ENCODE measurements at regions not wholly inside any gene's neighbourhood (a gene's known extent, or its start where the extent isn't known, plus 50 kb on each side); places are given as distances from the start of the nearest gene placed in this dataset.
"Not testable (repeated sequence)": the region's sequence is repeated elsewhere in the genome, so short reads cannot be mapped to it uniquely, and the experiment has no call there.

DNA sequence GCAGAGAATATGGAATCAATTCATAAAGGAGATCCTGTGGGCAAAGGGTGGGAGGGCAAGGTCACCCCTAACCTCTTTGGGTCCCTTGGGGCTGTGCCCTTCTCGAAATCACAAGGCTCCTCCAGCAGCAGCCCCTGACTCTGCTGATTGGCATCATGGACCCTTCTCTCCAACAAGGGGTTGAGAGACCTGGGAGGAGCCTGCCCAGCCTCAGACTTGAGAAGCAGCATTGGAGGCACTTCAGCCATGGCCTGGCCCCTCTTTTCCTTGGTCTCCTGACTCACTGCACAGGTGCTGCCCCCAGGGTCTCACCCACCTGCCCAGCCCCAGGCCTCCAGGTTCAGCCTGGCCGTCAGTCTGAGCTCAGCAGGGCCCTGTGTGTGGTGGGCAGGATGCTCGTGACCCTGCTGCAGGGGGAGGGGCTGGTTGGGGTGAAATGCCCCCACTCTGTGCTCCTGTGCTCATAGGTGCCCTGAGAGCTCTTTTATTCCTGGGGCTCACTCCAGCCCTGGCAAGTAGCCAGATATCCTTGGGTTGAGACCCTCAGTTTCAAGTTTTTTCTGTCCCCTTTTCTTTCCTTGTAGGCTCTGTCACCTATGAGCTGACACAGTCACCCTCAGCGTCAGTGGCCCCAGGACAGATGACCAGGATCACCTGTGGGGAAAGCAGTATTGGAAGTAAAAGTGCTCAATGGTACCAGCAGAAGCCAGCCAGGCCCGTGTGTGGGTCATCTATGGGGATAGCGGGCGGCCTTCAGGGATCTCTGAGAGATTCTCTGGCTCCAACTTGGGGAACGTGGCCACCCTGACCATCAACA lies 110.8 kb downstream of the GGTLC2 start:
- DNase-seq = peak in 1 of 10 donors; percentile 61
- intact Hi-C loops (cut with DNase I) = no loop called here

DNA sequence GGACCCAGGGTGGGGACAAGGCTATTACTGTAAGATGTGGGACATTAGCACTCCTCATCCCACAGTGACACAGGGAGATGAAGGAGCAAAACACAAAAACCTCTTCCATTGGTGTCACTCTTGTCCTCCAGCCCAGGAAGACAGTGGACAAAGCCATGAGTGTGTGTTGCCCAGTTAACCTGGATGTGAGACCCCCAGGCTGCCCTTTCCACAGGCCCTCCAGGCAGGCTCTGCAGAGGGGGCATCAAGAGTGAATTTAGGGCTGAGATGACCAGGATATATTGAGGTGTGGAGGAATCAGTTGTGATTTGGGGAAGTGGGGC lies 111.3 kb downstream of the GGTLC2 start:
- intact Hi-C loops (cut with DNase I) = no loop called here
- DNase-seq = peak in 1 of 10 donors; percentile 15

DNA sequence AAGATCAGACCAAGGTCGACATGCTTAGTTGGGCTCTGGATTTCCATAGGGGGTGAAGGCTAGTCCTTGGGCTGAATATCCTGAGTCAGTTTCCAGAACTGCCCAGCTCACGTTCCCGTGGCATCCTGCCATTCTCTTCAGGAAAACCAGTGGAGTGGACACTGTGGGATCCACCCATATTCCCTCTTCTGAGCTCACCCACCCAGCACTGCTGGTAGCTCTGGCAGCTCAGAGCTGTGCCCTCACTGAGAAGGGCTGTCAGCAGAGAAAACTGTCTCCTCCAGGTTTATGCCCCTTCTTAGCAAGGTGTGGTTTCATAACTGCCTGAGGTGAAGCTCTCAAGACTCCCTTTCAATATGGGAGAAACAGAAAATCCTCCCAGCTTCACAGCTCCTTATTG lies 111.7 kb downstream of the GGTLC2 start:
- intact Hi-C loops (cut with DNase I) = no loop called here
- peak in 1 of 10 donors; percentile 36 for DNase-seq

DNA sequence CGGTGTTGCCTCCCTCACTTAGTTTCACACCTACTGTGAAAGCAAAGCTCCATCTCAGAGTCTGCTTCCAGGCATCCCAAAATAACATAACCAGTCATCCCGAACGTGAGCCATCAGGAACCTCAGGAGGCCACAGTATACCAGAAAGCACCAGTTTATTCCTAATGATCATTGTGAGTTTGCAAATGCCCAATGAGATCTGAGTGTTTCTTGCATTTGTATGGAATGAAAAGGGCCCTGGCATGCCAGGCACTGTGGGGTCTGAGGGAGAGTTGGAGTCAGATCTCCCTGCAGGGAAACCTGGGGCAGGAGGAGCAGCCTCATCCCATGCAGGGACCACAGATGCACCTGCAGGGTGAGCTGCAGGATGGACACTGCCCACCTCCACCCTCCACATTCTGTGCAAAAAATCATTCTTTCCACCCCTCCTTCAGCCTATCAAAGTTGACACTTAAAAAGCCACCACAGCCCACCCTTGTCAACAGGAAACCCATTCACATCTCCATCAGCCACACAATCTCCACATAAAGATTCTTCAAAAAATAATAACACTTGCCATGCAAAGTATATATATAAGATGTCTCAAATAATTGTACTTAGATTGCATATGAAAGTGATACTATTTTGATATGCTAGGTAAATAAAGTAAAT lies 112.3 kb downstream of the GGTLC2 start:
- peak in 1 of 10 donors; percentile 65 for DNase-seq
- intact Hi-C loops (cut with DNase I) = not testable (repeated sequence)

DNA sequence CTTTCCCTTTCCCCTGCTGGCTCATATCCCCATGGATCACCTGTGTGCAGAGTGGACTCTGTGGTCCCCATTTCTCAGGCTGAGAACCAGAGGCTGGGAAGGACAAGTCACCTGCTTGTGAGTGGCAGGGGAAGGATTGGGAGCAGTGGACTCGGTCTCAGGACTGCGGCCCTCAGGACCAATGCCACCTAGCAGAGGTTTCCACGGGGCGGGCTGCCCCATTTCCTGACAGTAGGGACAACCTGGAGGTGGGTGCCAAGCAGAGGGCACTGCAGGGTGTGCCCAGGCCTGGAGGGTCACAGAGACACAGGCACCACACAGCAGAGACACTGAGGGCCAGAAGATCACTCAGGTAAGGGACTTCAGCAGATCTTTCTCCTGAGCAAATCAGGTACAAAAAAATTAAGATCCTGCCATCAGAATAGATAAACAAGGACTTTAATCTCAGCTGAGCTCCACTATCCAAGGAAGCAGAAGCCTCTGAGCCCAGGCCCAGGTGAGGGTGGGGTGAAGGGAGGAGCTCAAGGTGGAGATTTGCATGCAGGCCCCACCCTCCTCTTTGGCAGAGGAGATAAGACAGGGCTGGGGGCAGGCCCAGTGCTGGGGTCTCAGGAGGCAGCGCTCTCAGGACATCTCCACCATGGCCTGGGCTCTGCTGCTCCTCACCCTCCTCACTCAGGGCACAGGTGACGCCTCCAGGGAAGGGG lies 113.8 kb downstream of the GGTLC2 start:
- DNase-seq = peak in 1 of 10 donors; percentile 36
- intact Hi-C loops (cut with DNase I) = not testable (repeated sequence)

DNA sequence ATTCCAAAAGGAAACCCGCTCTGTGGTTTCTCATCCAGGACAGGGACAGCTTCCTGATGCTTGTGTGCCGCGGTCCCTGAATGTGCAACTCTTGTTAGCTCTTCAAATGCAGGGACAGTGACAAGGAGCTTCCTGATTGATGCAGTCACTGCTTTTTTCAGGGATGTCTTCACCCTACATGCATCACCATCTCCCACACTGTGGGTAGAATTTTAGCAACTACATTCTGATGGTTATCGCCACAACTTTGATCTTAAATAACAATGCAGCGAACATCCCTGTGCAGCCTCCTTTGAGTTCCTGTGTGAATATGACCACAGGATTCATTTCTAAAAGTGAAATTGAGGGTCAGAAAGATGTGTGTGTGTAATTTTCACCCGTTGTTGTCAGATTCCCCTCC lies 115.0 kb downstream of the GGTLC2 start:
- intact Hi-C loops (cut with DNase I) = no loop called here
- no peak for DNase-seq

DNA sequence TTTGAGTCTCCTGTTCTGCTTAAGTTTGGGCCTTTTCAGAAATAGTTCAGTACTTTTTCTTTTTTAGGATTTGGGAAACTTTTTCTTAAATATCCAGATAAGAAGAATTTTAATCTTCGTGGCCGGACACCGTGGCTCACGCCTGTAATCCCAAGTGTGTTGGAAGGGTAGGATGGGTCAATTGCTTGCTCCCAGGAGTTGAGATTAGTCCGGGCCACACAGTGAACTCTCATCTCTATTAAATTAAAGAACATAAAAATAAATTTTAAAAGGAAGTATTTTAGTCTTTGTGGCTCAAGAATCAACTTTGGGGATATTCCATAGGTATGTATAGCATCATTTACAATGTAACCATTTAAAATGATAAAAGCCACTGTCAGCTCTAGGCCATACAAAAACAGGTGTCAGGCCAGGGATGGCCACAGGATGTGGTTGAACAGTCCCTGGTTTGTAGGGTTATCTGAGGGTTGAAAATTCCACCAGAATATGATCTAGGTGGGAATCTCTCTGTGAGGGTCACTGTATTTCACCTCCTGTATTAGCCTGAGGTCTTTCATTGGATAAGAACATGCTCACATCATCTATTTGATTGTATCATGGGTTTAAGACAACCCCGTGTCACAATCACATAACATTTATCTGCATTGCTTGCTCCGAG lies 115.6 kb downstream of the GGTLC2 start:
- intact Hi-C loops (cut with DNase I) = no loop called here

DNA sequence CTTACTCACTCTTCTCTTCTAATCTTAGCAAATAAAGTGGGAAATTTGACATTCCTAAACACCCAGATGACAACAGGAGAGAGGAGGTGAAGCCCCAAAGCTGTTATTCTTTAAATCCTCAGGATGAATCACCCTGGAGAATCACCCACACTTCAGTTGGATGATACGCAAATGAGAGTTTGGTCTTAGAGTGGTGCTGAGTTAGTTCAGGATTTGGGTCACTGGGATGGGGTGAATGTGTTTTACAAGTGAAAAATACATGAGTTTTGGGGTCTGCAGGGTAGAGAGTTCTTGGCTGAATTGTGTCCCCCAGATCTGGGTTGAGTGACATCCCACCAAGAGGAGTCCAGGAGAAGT lies 117.2 kb downstream of the GGTLC2 start:
- intact Hi-C loops (cut with DNase I) = no loop called here
- DNase-seq = no peak

More for the DNA sequence above, 115.6 kb downstream of the GGTLC2 start:
- DNase-seq = no peak

DNA sequence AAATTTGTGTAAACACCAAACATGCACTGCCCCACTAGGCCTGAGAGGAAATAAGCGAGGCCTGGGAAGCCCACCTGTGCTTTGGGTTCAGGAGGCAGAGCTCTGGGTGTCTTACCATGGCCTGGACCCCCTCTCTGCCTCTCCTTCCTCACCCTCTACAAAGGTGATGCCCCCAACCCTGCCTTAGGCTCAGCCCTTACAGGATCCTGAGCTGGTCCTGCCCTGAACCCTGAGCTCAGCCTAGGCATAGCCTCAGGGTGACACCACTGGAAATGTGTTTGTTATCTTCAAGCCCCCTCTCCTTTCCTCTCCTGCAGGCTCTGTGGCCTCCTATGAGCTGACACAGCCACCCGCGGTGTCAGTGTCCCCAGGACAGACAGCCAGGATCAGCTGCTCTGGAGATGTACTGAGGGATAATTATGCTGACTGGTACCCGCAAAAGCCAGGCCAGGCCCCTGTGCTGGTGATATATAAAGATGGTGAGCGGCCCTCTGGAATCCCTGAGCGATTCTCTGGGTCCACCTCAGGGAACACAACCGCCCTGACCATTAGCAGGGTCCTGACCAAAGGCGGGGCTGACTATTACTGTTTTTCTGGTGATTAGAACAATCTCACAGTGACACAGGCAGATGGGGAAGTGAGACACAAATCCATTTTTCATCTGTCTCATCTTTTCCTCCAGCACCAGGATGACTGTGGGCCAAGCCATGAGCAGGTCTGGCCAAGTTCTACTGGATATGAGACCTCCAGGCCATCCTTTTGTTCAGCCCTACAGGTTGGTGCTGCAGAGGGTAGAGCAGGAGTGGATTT lies 117.8 kb downstream of the GGTLC2 start:
- DNase-seq = no peak
- intact Hi-C loops (cut with DNase I) = no loop called here

DNA sequence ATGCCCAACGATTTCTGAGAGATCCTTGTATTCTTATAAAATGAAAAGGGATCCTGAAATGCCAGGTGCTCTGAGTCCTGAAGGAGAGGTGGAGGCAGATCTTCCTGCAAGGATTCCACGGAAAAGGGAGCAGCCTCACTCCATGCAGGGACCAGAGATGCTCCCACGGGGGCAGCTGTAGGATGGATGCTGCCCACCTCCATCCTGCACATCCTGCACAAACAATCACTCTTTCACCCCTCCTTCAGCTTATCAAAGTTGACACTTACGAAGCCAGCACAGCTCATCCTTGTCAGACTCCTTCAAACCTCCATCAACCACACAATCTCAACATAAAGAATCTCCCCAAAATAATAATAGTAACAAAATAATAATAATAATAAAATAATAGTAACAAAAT lies 119.1 kb downstream of the GGTLC2 start:
- intact Hi-C loops (cut with DNase I) = no loop called here
- no peak for DNase-seq

DNA sequence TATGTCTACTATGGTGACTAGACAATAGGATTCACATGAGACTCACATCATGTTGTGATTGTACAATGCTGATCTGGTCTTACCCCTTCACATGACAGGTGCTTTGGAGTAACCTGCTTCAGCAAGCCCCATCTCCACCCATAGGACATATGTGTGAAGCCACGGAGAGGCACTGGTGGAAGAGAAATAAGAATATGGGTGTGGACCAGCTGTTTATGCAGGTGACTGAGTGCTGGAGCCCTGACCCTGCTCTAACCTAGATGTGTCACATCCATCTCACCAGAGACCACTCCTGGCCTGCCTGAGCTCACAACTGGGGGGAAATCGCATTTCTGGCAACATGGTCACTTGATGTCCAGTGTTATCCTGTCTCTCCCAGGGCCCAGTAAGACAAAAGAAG lies 119.7 kb downstream of the GGTLC2 start:
- intact Hi-C loops (cut with DNase I) = no loop called here
- no peak for DNase-seq

DNA sequence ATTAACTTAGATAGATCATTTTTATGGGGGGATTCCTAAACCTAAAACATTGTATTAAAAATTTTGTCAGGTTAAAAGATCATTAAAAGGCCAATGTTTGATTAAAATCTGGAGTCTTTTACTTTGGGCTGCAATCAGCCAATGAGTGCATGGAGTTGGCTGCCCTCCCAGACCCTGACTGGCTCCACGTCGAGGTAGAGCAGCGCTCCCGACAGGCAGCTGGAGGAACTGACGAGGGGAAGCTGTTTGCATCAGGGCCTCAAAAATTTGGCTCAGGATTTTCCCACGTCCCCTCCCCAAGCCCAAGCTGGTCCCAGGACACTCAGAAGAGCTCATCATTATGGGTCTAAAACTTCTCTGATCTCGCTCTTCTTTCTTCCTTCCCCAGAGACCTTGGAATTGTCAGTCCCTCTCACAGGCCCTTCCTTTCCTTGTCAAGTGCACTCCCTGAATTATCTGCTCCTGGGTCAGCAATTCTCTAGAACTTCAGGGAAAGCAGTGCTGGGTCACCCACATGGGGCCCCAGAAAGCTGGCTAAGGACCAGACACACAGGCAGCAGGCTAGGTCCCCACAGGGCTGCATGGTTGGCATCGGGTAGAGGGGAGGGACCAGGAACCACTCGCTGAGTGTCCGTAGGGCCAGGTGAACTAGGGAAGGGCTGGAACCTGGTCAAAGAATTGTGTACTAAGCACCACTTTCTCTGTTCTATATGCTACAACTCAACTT lies 119.6 kb upstream of the IGLL5 start:
- intact Hi-C loops (cut with DNase I) = no loop called here
- no peak for DNase-seq

DNA sequence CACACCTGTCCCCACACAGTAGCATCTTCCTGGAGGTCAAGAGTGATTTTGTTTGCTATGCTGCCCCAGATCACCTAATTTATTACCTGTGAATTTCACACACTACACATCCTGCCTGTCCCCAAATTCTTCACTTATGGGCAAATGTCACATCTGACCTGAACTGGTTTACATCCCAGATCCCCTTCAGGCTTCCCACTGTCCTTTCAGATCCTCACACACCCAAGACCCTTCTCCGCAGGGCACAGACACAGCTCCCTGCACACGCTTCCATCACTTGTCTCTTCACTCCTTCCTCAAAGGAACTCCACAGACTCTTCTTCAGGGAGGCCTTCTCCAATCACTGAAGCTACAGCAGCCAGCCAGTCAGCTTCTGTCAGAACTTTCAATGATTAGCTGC lies 118.7 kb upstream of the IGLL5 start:
- intact Hi-C loops (cut with DNase I) = no loop called here
- no peak for DNase-seq

DNA sequence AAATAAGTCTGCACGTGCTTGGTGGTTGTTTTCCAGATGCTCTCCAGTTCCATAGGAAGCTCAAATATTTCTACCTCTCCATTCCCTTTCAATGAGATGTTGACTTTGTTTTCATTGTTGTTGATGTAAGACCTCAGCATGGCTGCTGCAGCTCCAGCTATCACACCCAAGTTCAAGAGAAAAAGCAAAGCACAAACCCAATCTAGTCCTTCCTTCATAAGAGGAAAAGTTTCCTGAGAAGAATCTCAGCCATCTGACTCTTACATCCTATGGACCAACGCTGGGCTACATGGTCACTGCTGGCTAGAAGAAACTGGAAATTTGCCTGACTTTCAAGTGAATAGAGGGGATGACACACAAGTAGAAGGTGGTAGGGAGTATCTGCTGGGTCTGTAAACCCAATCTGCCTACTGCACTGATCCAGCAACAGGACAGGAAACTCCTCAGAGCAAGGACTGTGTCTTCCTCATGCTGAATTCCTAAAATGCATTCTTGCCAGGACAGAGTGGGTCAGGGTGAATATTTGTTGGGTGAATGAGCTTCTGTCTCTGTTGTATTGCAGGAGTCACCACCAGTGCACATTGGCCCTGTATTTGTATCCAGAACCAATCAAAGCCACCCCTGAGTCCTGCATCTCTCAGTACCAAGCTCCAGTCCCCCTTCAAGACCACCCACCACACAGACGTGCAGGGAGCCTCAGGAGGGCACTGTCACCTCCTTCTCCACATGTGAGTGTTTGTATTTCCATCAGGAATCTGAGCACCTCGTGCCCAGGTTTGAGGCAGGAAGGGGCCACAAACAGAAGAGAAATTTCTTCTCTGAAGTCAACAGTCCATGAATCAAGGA lies 118.0 kb upstream of the IGLL5 start:
- intact Hi-C loops (cut with DNase I) = no loop called here
- DNase-seq = no peak

DNA sequence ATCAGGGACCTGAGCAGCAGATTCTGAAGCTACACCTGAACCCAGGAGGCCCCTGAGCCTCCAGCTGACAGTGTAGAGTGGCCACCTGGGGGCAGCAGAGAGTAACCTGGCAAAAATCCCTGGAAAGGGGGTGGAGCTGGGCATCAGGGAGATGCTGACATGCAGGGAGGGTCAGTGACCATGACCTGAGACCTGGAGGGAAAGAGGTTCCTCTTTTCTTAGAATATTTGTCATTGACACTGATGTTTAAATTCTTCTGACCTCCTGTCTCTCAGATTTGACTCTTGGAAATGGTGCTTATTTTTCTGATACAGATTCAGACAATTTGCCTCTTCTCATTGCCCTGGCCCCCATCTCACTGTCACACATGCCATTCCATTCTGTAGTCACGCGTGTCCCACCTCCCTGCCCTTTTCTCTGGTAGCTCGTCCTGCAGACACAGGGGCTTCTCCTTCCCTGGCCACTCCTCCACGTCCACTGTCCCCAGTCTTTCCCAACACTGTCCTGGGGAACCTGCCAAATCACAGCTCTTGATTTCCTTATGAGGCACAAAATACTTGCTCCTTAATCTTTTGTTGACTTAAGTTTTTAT lies 117.2 kb upstream of the IGLL5 start:
- intact Hi-C loops (cut with DNase I) = no loop called here
- peak in 4 of 10 donors; percentile 19 to 37 (median 26) for DNase-seq

DNA sequence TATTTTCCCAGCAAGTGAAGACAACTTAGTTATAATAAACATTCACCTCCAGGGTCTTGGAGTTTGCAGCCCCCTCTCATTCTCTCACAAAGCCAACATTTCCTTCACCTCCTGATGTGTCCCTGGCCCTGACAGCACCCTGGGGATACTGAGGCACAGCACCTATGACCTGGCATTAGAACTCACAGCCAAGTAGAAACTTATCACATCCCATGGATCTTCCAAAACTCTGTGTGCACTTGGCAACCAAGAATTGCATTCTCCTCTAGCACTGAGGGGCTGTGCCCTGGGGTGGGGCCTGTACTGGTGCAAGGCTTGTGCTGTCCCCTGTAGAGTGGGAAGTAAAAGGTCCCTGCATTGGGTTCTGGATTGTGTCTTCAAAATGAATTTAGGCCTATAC lies 116.7 kb upstream of the IGLL5 start:
- DNase-seq = no peak
- intact Hi-C loops (cut with DNase I) = no loop called here

DNA sequence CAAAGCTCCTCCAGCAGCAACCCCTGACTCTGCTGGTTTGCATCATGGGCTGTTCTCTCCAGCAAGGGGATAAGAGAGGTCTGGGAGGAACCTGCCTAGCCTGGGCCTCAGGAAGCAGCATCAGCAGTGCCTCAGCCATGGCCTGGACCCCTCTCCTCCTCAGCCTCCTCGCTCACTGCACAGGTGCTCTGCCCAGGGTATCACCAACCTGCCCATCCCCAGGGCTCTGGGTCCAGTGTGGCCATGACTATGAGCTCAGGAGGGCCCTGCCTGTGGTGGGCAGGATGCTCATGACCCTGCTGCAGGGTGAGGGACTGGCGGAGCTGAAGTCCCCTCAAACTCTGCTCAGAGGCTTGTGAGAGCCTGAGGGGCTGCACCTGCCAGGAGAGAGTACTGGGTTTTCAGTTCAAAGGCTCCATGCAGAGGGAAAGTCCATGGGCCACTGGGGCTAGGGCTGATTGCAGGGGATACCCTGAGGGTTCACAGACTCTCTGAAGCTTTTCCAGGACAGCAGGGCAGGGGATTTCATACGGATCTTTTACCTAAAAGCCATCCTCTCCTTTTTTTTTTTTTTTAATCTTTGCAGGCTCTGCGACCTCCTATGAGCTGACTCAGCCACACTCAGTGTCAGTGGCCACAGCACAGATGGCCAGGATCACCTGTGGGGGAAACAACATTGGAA lies 115.8 kb upstream of the IGLL5 start:
- no peak for DNase-seq
- intact Hi-C loops (cut with DNase I) = no loop called here

DNA sequence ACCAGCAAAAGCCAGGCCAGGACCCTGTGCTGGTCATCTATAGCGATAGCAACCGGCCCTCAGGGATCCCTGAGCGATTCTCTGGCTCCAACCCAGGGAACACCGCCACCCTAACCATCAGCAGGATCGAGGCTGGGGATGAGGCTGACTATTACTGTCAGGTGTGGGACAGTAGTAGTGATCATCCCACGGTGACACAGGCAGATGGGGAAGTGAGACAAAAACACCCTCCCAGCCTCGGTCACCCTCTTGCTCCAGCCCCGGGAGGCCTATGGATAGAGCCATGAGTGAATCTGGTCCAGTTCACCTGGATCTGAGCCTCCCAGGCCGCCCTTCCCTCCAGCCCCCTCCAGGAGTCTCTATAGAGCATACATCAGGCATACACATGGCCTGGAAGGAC lies 115.2 kb upstream of the IGLL5 start:
- no peak for DNase-seq

More for the DNA sequence above, 115.2 kb upstream of the IGLL5 start:
- intact Hi-C loops (cut with DNase I) = no loop called here
